Subcutaneous abdominal adipose tissue (tissue), 5 donors: ENCODE measurements at regions not wholly inside any gene's neighbourhood (a gene's known extent, or its start where the extent isn't known, plus 50 kb on each side); places are given as distances from the start of the nearest gene placed in this dataset.

Experiments used
- H3K27ac ChIP-seq: one replicate; pipeline ENCODE4 v1.7.0; 2013; ENCODE audit warnings: low read depth, mild to moderate bottlenecking, inconsistent platforms, low read length, moderate library complexity
- H3K27me3 ChIP-seq, 5 donors: one replicate each; pipeline ENCODE4 v1.7.0; 2013; ENCODE audit warnings: low read length in 5 of 5, inconsistent platforms in 1 of 5; ENCODE audit not compliant: control insufficient read depth in 5 of 5, insufficient read depth in 4 of 5
- H3K36me3 ChIP-seq, 5 donors: one replicate each; pipeline ENCODE4 v1.7.0; 2013; ENCODE audit warnings: low read length in 5 of 5; ENCODE audit not compliant: control insufficient read depth in 5 of 5, insufficient read depth in 5 of 5
- H3K4me1 ChIP-seq, 5 donors: one replicate each; pipeline ENCODE4 v1.7.0; 2013; ENCODE audit warnings: low read length in 5 of 5, mild to moderate bottlenecking in 3 of 5, moderate library complexity in 1 of 5; ENCODE audit not compliant: control insufficient read depth in 5 of 5, insufficient read depth in 5 of 5
- H3K4me3 ChIP-seq, 5 donors: one replicate each; pipeline ENCODE4 v1.7.0; 2013; ENCODE audit warnings: low read length in 5 of 5, low read depth in 1 of 5
- H3K9ac ChIP-seq, 5 donors: one replicate each; pipeline ENCODE4 v1.7.0; 2013; ENCODE audit warnings: low read length in 5 of 5, mild to moderate bottlenecking in 4 of 5, moderate library complexity in 3 of 5
- H3K9me3 ChIP-seq, 5 donors: one replicate each; pipeline ENCODE4 v1.7.0; 2013; ENCODE audit warnings: low read length in 5 of 5; ENCODE audit not compliant: control insufficient read depth in 5 of 5
- donor health status: healthy.
- donor health status: healthy.
- donor health status: healthy.
- donor health status: healthy.
- donor health status: healthy.

DNA sequence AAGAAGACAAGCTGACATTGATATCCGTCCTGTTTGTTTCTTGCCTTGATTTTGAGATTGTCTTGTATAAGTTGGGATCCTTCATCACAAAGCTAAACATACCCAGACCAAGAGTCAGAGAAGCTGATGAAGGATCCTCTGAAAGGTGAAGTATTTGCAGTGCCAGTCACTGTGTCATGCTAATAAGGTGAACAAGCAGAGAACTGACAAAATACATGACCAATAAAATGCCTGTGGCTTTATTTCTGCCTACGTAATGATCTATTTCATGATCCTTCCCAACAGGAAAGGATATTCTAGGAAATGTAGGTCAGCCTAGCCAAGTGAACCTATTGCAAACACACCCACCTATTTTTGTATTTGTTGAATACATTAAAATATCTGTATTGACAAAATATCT, 351.3 kb upstream of the CDH9 start:
- Histone ChIP-seq H3K9me3 (no peaks in the 10 kb centered on the region), H3K36me3 (no peaks in the 10 kb centered on the region), H3K4me3 (no peak overlapping the region), H3K27ac (no peak overlapping the region), H3K9ac (no peak overlapping the region), H3K27me3 (no peaks in the 10 kb centered on the region), H3K4me1 (no peaks in the 10 kb centered on the region)

- Histone ChIP-seq H3K27ac (no peak overlapping the region), H3K4me1 (no peaks in the 10 kb centered on the region), H3K9me3 (no peaks in the 10 kb centered on the region), H3K9ac (no peak overlapping the region), H3K36me3 (no peaks in the 10 kb centered on the region), H3K4me3 (no peak overlapping the region), H3K27me3 (no peaks in the 10 kb centered on the region)
Measured at GRCh38 chr5:27388755-27389154, 350.4 kb upstream of the CDH9 start.

DNA sequence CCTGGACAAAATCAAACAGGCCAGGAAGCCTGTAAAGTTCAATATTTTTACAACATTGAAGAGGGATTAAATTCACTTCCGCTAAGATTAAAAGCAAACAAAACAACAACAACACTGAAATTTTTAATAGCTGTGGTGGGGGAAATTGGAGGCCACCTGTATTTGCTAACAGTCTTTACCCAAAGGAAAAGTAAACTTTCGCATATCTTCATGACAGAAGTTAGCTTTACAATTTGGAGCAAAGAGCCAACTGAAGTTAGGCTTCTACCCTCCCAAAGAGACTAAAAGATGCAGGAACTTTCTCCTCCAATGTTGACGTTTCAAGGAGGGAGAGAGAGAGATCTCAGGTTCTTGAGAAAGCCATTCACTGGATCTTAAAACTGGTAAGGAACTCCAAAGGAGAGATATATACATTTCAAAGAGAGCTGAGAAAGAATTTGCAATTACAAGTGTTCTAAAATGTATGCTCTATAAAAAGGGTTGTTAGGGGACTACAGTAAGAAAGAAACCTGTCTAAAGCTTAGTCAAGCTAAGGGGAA, 349.2 kb upstream of the CDH9 start:
- no peak overlapping the region for H3K4me3 ChIP-seq
- no peaks in the 10 kb centered on the region for H3K27me3 ChIP-seq
- H3K9ac ChIP-seq = no peak overlapping the region
- H3K36me3 ChIP-seq = no peaks in the 10 kb centered on the region
- no peaks in the 10 kb centered on the region for H3K4me1 ChIP-seq
- H3K9me3 ChIP-seq = no peaks in the 10 kb centered on the region
- no peak overlapping the region for H3K27ac ChIP-seq

- no peak overlapping the region for H3K9ac ChIP-seq
- no peaks in the 10 kb centered on the region for H3K9me3 ChIP-seq
- no peaks in the 10 kb centered on the region for H3K36me3 ChIP-seq
- H3K4me1 ChIP-seq = no peaks in the 10 kb centered on the region
- H3K27ac ChIP-seq = no peak overlapping the region
- H3K4me3 ChIP-seq = no peak overlapping the region
- no peaks in the 10 kb centered on the region for H3K27me3 ChIP-seq
Measured at GRCh38 chr5:27381686-27382085, 343.3 kb upstream of the CDH9 start.

- Histone ChIP-seq H3K27me3 (no peaks in the 10 kb centered on the region), H3K4me1 (no peaks in the 10 kb centered on the region), H3K9me3 (no peaks in the 10 kb centered on the region), H3K36me3 (no peaks in the 10 kb centered on the region), H3K9ac (no peak overlapping the region), H3K27ac (no peak overlapping the region), H3K4me3 (no peak overlapping the region)
Measured at GRCh38 chr5:27377626-27378025, 339.2 kb upstream of the CDH9 start.

DNA sequence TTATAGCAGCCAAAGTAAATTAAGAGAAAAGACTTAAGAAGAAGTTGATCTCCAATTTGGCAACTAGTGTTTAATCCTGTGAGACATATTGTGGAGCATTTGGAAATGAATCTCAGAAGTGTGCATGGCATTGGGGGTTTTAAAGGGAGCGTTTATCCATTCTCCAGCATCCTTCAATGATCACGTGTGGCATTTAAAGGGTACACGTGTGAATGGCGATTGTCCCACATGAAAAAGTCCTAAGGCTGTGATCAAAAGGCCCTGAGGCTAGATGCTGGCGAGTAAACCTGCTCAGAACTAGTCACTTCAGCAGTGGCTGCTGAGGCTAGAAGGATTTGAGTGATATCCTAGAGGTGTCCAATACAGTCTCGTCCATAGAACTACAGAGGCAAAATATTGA, 315.6 kb upstream of the CDH9 start:
- H3K27me3 ChIP-seq = no peaks in the 10 kb centered on the region
- H3K9ac ChIP-seq = no peak overlapping the region

GRCh38 chr5:27353540-27353939, 315.2 kb upstream of the CDH9 start:
- H3K9me3 ChIP-seq = peaks cover 0 to 3% (median 0%) of the 10 kb centered on the region in 5 donors

More for the DNA sequence above, 315.6 kb upstream of the CDH9 start:
- Histone ChIP-seq H3K4me1 (no peaks in the 10 kb centered on the region), H3K9me3 (peaks cover 0 to 3% (median 0%) of the 10 kb centered on the region in 5 donors), H3K36me3 (no peaks in the 10 kb centered on the region), H3K4me3 (no peak overlapping the region), H3K27ac (no peak overlapping the region)

DNA sequence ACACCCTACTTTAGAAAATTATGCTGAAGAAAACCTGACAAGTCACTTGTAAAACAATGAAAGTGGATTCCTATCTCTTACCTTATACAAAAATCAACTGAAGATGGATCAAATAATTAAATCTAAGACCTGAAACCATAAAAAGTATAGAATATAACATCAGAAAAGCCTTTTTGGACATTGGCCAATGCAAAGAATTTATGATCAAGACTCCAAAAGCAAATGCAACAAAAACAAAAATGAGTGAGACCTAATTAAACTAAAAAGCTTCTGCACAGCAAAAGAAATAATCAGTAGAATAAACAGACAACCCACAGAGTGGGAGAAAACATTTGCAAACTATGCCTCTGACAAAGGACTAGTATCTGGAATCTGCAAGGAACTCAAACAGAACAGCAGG, 303.0 kb upstream of the CDH9 start:
- Histone ChIP-seq H3K4me1 (no peaks in the 10 kb centered on the region), H3K4me3 (no peak overlapping the region), H3K9ac (no peak overlapping the region), H3K27me3 (no peaks in the 10 kb centered on the region), H3K27ac (no peak overlapping the region), H3K9me3 (peaks cover 0 to 7% (median 0%) of the 10 kb centered on the region in 5 donors), H3K36me3 (no peaks in the 10 kb centered on the region)

More at GRCh38 chr5:27353540-27353939, 315.2 kb upstream of the CDH9 start:
- Histone ChIP-seq H3K4me3 (no peak overlapping the region), H3K27me3 (no peaks in the 10 kb centered on the region), H3K36me3 (no peaks in the 10 kb centered on the region), H3K4me1 (no peaks in the 10 kb centered on the region), H3K9ac (no peak overlapping the region), H3K27ac (no peak overlapping the region)

- Histone ChIP-seq H3K36me3 (no peaks in the 10 kb centered on the region), H3K4me1 (no peaks in the 10 kb centered on the region), H3K9ac (no peak overlapping the region), H3K9me3 (peaks cover 0 to 7% (median 0%) of the 10 kb centered on the region in 5 donors), H3K27ac (no peak overlapping the region), H3K27me3 (no peaks in the 10 kb centered on the region), H3K4me3 (no peak overlapping the region)
Measured at GRCh38 chr5:27336817-27337216, 298.4 kb upstream of the CDH9 start.

DNA sequence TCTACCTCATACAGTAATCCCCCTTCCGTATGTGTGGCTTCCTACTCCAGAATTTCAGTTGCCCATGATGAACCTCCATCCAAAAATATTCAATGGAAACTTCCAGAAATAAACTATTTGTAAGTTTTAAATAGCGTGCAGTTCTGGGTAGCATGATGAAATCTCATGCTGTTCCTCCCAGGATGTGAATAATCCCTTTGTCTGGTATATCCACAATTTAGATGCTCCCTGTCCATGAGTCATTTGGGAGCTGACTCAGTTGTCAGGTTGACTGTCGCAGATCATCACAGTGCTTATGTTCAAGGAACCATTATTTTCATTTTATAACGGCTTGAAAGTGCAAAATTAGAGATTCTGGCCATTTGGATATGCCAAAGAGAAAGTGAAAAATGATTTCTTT, 290.1 kb upstream of the CDH9 start:
- Histone ChIP-seq H3K9ac (no peak overlapping the region), H3K9me3 (no peaks in the 10 kb centered on the region), H3K27ac (no peak overlapping the region), H3K4me1 (no peaks in the 10 kb centered on the region), H3K4me3 (no peak overlapping the region), H3K36me3 (no peaks in the 10 kb centered on the region), H3K27me3 (no peaks in the 10 kb centered on the region)

- no peaks in the 10 kb centered on the region for H3K4me1 ChIP-seq
- H3K36me3 ChIP-seq = no peaks in the 10 kb centered on the region
- H3K27ac ChIP-seq = no peak overlapping the region
- H3K27me3 ChIP-seq = no peaks in the 10 kb centered on the region
- H3K9me3 ChIP-seq = no peaks in the 10 kb centered on the region
- no peak overlapping the region for H3K4me3 ChIP-seq
- H3K9ac ChIP-seq = no peak overlapping the region
Measured at GRCh38 chr5:27325513-27325912, 287.1 kb upstream of the CDH9 start.
